ENCODE measurements at regions not wholly inside any gene's neighbourhood (a gene's known extent, or its start where the extent isn't known, plus 50 kb on each side); places are given as distances from the start of the nearest gene placed in this dataset.
"Not testable (repeated sequence)": the region's sequence is repeated elsewhere in the genome, so short reads cannot be mapped to it uniquely, and the experiment has no call there.

GRCh38 chr2:91463007-91463406, 2771.5 kb downstream of the RPIA start:
- not testable (repeated sequence) for TF ChIP-seq CTCF (IDR thresholded peaks at IDR 0.05; ENCODE audit: insufficient read depth, low read depth, low read length); EZH2 (IDR thresholded peaks at IDR 0.05; ENCODE audit: insufficient read depth, low read length)
